Erythroblast (primary cell): ENCODE measurements at regions not wholly inside any gene's neighbourhood (a gene's known extent, or its start where the extent isn't known, plus 50 kb on each side); places are given as distances from the start of the nearest gene placed in this dataset.

Source experiments
- GATA1 ChIP-seq: IDR thresholded peaks from 2 replicates; pipeline ENCODE4 v1.6.1; 2011; ENCODE audit warnings: low read depth, mild to moderate bottlenecking, control low read depth, low read length, moderate library complexity
- POLR2A ChIP-seq: IDR thresholded peaks from 2 replicates; pipeline ENCODE4 v1.6.1; 2011; ENCODE audit warnings: mild to moderate bottlenecking, low read length

DNA sequence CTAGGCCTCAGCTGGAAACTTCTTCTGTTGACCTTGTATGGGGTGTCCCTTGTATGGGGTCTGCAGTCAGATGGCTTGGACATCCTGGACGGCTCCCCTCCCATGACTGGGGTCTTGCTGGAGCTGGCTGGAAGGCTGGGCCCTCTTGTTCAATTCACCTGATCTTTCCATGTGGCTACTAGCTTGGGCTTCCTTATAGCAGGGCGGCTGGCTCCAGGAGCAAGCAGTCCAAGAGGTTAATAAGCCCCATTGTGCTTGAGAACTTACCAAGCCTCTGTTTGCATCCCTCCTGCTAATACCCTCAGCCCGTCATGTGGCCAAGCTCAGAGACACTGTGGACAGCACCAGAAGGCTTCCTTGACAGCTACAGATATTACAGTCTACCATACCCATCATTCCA is 111.6 kb upstream of the NPAS2 start:
- TF ChIP-seq POLR2A (no peak), GATA1 (no peak)
